Naive thymus-derived CD4-positive, alpha-beta T cell (primary cell): ENCODE measurements at regions not wholly inside any gene's neighbourhood (a gene's known extent, or its start where the extent isn't known, plus 50 kb on each side); places are given as distances from the start of the nearest gene placed in this dataset.

Experiments
- ATAC-seq: fragments of 150-1000 bp; cut with Tn5 transposase; 2 replicates; pipeline ENCODE4 v1.10.0; 2021; ENCODE audit warnings: mild to moderate bottlenecking, moderate library complexity
- CTCF ChIA-PET: fragments of 350-600 bp; sonication (Branson Sonifier 250); formaldehyde crosslinking; loops from one replicate; lab custom pipeline; 2021; ENCODE audit warnings: antibody characterized with exemption; lab: Charles Lee
- POLR2A ChIA-PET: fragments of 350-600 bp; sonication (Branson Sonifier 250); formaldehyde crosslinking; loops from one replicate; lab custom pipeline; 2021; ENCODE audit warnings: antibody characterized with exemption, inconsistent platforms; lab: Charles Lee
- DNase-seq, 9 donors: peaks; one replicate each; pipeline versions ENCODE4 v3.0.0 to v3.0.0-alpha.2; 2020 to 2022; ENCODE audit warnings: mixed read lengths in 1 of 9
- H3K27ac ChIP-seq: one replicate; pipeline ENCODE4 v1.7.0; 2013; ENCODE audit warnings: mild to moderate bottlenecking, low read depth, low read length, moderate library complexity
- H3K27me3 ChIP-seq, 2 donors: one replicate each; pipeline ENCODE4 v1.7.0; 2013; ENCODE audit warnings: low read length in 2 of 2, mild to moderate bottlenecking in 2 of 2, moderate library complexity in 2 of 2; ENCODE audit not compliant: control insufficient read depth in 2 of 2, insufficient read depth in 2 of 2
- H3K36me3 ChIP-seq, 3 experiments: 1 replicate in 2 of 3; 2 replicates in 1 of 3; pipeline ENCODE4 v1.7.0; 2013; ENCODE audit warnings: low read length in 3 of 3, mild to moderate bottlenecking in 3 of 3, moderate library complexity in 1 of 3; ENCODE audit not compliant: insufficient read depth in 3 of 3, control insufficient read depth in 2 of 3
- H3K4me1 ChIP-seq, 2 donors: one replicate each; pipeline ENCODE4 v1.7.0; 2013; ENCODE audit warnings: low read length in 2 of 2, mild to moderate bottlenecking in 2 of 2, moderate library complexity in 1 of 2; ENCODE audit not compliant: control insufficient read depth in 2 of 2, insufficient read depth in 2 of 2
- H3K4me3 ChIP-seq: 2 replicates; pipeline ENCODE4 v1.7.0; 2013; ENCODE audit warnings: mild to moderate bottlenecking, low read length
- H3K9me3 ChIP-seq, 3 experiments: 1 replicate in 2 of 3; 2 replicates in 1 of 3; pipeline ENCODE4 v1.7.0; 2013; ENCODE audit warnings: low read length in 3 of 3; ENCODE audit not compliant: control insufficient read depth in 2 of 3
- H3K27ac Mint-ChIP-seq, 9 donors: one replicate each; pipeline ENCODE4 v1.8.0; 2020 to 2022; ENCODE audit warnings: mixed read lengths in 9 of 9, mild to moderate bottlenecking in 8 of 9, moderate library complexity in 5 of 9, inconsistent platforms in 2 of 9
- H3K27me3 Mint-ChIP-seq, 5 donors: one replicate each; pipeline ENCODE4 v1.8.0; 2021 to 2022; ENCODE audit warnings: mixed read lengths in 5 of 5, mild to moderate bottlenecking in 1 of 5
- H3K36me3 Mint-ChIP-seq, 5 donors: one replicate each; pipeline ENCODE4 v1.8.0; 2020 to 2022; ENCODE audit warnings: mixed read lengths in 5 of 5, mild to moderate bottlenecking in 3 of 5, inconsistent platforms in 1 of 5
- H3K4me1 Mint-ChIP-seq, 7 donors: one replicate each; pipeline ENCODE4 v1.8.0; 2020 to 2022; ENCODE audit warnings: mixed read lengths in 7 of 7, mild to moderate bottlenecking in 3 of 7, inconsistent platforms in 1 of 7
- H3K4me3 Mint-ChIP-seq, 10 donors: one replicate each; pipeline ENCODE4 v1.8.0; 2020 to 2022; ENCODE audit warnings: mild to moderate bottlenecking in 10 of 10, mixed read lengths in 10 of 10, moderate library complexity in 6 of 10, inconsistent platforms in 2 of 10
- H3K9me3 Mint-ChIP-seq, 11 donors: one replicate each; pipeline ENCODE4 v1.8.0; 2020 to 2022; ENCODE audit warnings: mixed read lengths in 11 of 11, mild to moderate bottlenecking in 4 of 11, inconsistent platforms in 1 of 11, moderate library complexity in 1 of 11
- intact Hi-C, 2 donors: fragments of 100-400 bp; cut with micrococcal nuclease; formaldehyde crosslinking; loops; one replicate each; pipeline ENCODE4 v1.15.1; 2023

DNA sequence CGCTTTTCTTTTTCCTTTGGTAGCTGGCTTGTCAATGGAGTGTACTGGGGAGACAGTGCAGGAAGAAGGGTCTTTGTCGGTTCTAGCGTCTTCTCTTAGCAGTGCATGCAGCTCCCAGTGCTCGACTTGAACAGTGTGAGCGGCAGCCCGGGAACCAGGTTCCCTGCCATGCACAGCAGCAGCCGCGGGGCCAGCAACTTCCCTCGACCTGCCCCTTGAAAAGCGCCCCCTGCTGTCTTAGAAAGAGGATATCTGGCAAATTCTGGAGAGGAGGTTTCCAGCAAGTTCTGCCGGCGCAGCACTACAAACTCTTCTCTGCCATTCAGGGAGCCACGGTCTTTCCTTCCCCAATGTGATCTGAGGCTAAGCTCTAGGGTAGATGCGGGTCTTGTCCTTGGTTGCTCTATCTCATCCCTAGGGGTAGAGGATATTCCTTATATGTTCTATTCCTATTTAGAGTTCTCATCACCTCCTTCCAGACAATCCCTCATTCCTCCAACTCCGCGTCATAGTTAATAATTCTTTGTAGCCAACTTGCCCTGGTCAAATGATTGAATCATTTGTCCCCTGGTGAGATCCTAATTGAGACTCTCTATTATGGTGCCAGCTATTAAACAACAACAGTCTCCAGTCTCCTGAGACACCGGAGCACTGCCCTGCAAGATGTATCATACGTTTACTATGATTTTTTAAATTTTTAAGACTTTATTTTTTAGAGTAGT lies 451.3 kb downstream of the PMP22 start:
- Histone ChIP-seq H3K4me3 (no peak overlapping the region), H3K4me1 (no peaks in the 10 kb centered on the region), H3K27me3 (no peaks in the 10 kb centered on the region), H3K36me3 (no peaks in the 10 kb centered on the region), H3K9me3 (no peaks in the 10 kb centered on the region), H3K27ac (no peak overlapping the region)
- Mint-ChIP-seq H3K4me3 (no peak overlapping the region), H3K27ac (no peak overlapping the region), H3K9me3 (peaks cover 0 to 3% (median under 1%) of the 10 kb centered on the region in 11 donors), H3K4me1 (no peaks in the 10 kb centered on the region), H3K36me3 (no peaks in the 10 kb centered on the region), H3K27me3 (peaks cover 0 to 8% (median 5%) of the 10 kb centered on the region in 5 donors)
- intact Hi-C loops, result loop anchor here in 1 of 2 donors (1.0 kb wide), 1 partner anchor 1217 kb away; no protein-coding TSS in a partner anchor
- peak in 7 of 9 donors; percentile 7 to 49 (median 30) for DNase-seq
- ChIA-PET POLR2A (interaction anchor here (0.6 kb wide), 1 partner anchor 385 kb away, joined by 3 read pairs; no protein-coding TSS in a partner anchor), CTCF (interaction anchor here (0.7 to 1.0 kb wide), 2 partner anchors 1217 to 1784 kb away, joined by 3 to 4 read pairs; no protein-coding TSS in a partner anchor)
- no peak for ATAC-seq

- Mint-ChIP-seq H3K27ac (no peak overlapping the region), H3K27me3 (peaks cover 1 to 20% (median 10%) of the 10 kb centered on the region in 5 donors), H3K36me3 (no peaks in the 10 kb centered on the region), H3K9me3 (peaks cover 0 to 17% (median 7%) of the 10 kb centered on the region in 11 donors), H3K4me3 (no peak overlapping the region), H3K4me1 (no peaks in the 10 kb centered on the region)
- ChIA-PET CTCF (no interaction called here), POLR2A (no interaction called here)
- H3K27ac ChIP-seq, result no peak overlapping the region
- H3K27me3 ChIP-seq, result no peaks in the 10 kb centered on the region
- no peaks in the 10 kb centered on the region for H3K36me3 ChIP-seq
- no peaks in the 10 kb centered on the region for H3K4me1 ChIP-seq
- DNase-seq, result no peak
- intact Hi-C loops, result no loop called here
- no peaks in the 10 kb centered on the region for H3K9me3 ChIP-seq
- no peak overlapping the region for H3K4me3 ChIP-seq
- ATAC-seq, result no peak
These were observed 456.7 kb downstream of the PMP22 start for GRCh38 chr17:14808425-14808824.

DNA sequence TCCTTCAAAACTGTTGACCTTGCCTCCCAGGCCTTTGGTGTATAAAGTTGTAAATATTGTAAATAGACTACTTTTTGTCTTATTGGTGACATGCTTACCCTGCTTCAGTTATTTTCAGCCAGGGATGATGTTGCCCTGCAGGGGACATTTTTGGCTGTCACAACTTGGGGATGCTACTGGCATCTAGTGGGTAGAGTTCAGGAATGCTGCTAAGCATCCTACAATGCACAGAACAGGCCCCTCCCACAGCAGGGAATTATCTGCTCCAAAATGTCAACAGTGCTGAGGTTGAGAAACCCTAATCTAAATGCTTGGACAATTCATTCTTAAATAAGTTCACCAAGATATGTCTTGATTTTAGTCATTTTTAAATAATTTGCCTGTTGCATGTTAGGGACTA lies 459.8 kb downstream of the PMP22 start:
- H3K27ac Mint-ChIP-seq, result no peak overlapping the region
- peaks cover 0 to 17% (median 9%) of the 10 kb centered on the region in 11 donors for H3K9me3 Mint-ChIP-seq
- H3K4me1 ChIP-seq, result no peaks in the 10 kb centered on the region
- no peak overlapping the region for H3K4me3 Mint-ChIP-seq
- intact Hi-C loops, result no loop called here
- ChIA-PET CTCF (no interaction called here), POLR2A (no interaction called here)
- H3K36me3 Mint-ChIP-seq, result no peaks in the 10 kb centered on the region
- H3K4me3 ChIP-seq, result no peak overlapping the region
- H3K9me3 ChIP-seq, result no peaks in the 10 kb centered on the region
- H3K36me3 ChIP-seq, result no peaks in the 10 kb centered on the region
- no peak for DNase-seq
- no peak for ATAC-seq
- no peaks in the 10 kb centered on the region for H3K4me1 Mint-ChIP-seq
- H3K27me3 ChIP-seq, result no peaks in the 10 kb centered on the region
- peaks cover 3 to 25% (median 12%) of the 10 kb centered on the region in 5 donors for H3K27me3 Mint-ChIP-seq
- H3K27ac ChIP-seq, result no peak overlapping the region

- no peaks in the 10 kb centered on the region for H3K36me3 Mint-ChIP-seq
- H3K4me1 Mint-ChIP-seq, result no peaks in the 10 kb centered on the region
- peaks cover 0 to 15% (median 9%) of the 10 kb centered on the region in 11 donors for H3K9me3 Mint-ChIP-seq
- Histone ChIP-seq H3K36me3 (no peaks in the 10 kb centered on the region), H3K4me3 (no peak overlapping the region), H3K27me3 (no peaks in the 10 kb centered on the region), H3K9me3 (no peaks in the 10 kb centered on the region), H3K4me1 (no peaks in the 10 kb centered on the region), H3K27ac (no peak overlapping the region)
- CTCF ChIA-PET, result no interaction called here
- H3K4me3 Mint-ChIP-seq, result no peak overlapping the region
- H3K27me3 Mint-ChIP-seq, result peaks cover 3 to 25% (median 12%) of the 10 kb centered on the region in 5 donors
- intact Hi-C loops, result no loop called here
- ATAC-seq (no peak), DNase-seq (no peak)
- POLR2A ChIA-PET, result no interaction called here
- H3K27ac Mint-ChIP-seq, result peak overlapping the region in 1 of 9 donors; percentile 21
These were observed 461.3 kb downstream of the PMP22 start for GRCh38 chr17:14803826-14804225.

GRCh38 chr17:14797801-14798200 lies 467.3 kb downstream of the PMP22 start:
- POLR2A ChIA-PET, result no interaction called here
- peaks cover 0 to 5% (median 0%) of the 10 kb centered on the region in 11 donors for H3K9me3 Mint-ChIP-seq
- ATAC-seq (no peak), DNase-seq (no peak)
- H3K27me3 Mint-ChIP-seq, result peaks cover 2 to 26% (median 17%) of the 10 kb centered on the region in 5 donors
- Histone ChIP-seq H3K27me3 (no peaks in the 10 kb centered on the region), H3K36me3 (no peaks in the 10 kb centered on the region), H3K9me3 (no peaks in the 10 kb centered on the region), H3K4me1 (no peaks in the 10 kb centered on the region), H3K27ac (no peak overlapping the region), H3K4me3 (no peak overlapping the region)
- no peaks in the 10 kb centered on the region for H3K4me1 Mint-ChIP-seq
- H3K36me3 Mint-ChIP-seq, result no peaks in the 10 kb centered on the region
- H3K27ac Mint-ChIP-seq, result no peak overlapping the region
- no peak overlapping the region for H3K4me3 Mint-ChIP-seq
- CTCF ChIA-PET, result no interaction called here
- intact Hi-C loops, result no loop called here

GRCh38 chr17:14797021-14797420 lies 468.1 kb downstream of the PMP22 start:
- H3K27ac ChIP-seq, result no peak overlapping the region
- Mint-ChIP-seq H3K9me3 (peaks cover 0 to 5% (median 0%) of the 10 kb centered on the region in 11 donors), H3K4me1 (no peaks in the 10 kb centered on the region), H3K27ac (no peak overlapping the region), H3K36me3 (no peaks in the 10 kb centered on the region), H3K4me3 (no peak overlapping the region), H3K27me3 (peaks cover 2 to 29% (median 19%) of the 10 kb centered on the region in 5 donors)
- H3K4me3 ChIP-seq, result no peak overlapping the region
- DNase-seq, result no peak
- ChIA-PET CTCF (interaction anchor here (0.6 kb wide), 1 partner anchor 770 kb away, joined by 4 read pairs; no protein-coding TSS in a partner anchor), POLR2A (no interaction called here)
- H3K36me3 ChIP-seq, result no peaks in the 10 kb centered on the region
- H3K4me1 ChIP-seq, result no peaks in the 10 kb centered on the region
- ATAC-seq, result no peak
- intact Hi-C loops, result no loop called here
- H3K27me3 ChIP-seq, result no peaks in the 10 kb centered on the region
- no peaks in the 10 kb centered on the region for H3K9me3 ChIP-seq

GRCh38 chr17:14794961-14795360 lies 470.2 kb downstream of the PMP22 start:
- no peak overlapping the region for H3K27ac Mint-ChIP-seq
- ChIA-PET CTCF (no interaction called here), POLR2A (no interaction called here)
- ATAC-seq (no peak), DNase-seq (no peak)
- Histone ChIP-seq H3K9me3 (no peaks in the 10 kb centered on the region), H3K27me3 (no peaks in the 10 kb centered on the region), H3K36me3 (no peaks in the 10 kb centered on the region), H3K27ac (no peak overlapping the region), H3K4me1 (no peaks in the 10 kb centered on the region), H3K4me3 (no peak overlapping the region)
- no peaks in the 10 kb centered on the region for H3K4me1 Mint-ChIP-seq
- no peaks in the 10 kb centered on the region for H3K9me3 Mint-ChIP-seq
- intact Hi-C loops, result no loop called here
- peaks cover 2 to 31% (median 26%) of the 10 kb centered on the region in 5 donors for H3K27me3 Mint-ChIP-seq
- H3K36me3 Mint-ChIP-seq, result no peaks in the 10 kb centered on the region
- no peak overlapping the region for H3K4me3 Mint-ChIP-seq
